SK-N-SH (cell line): ENCODE measurements at regions not wholly inside any gene's neighbourhood (a gene's known extent, or its start where the extent isn't known, plus 50 kb on each side); places are given as distances from the start of the nearest gene placed in this dataset.

Experiments used
- CTCF ChIA-PET: fragments of 300-600, 350-600 bp; formaldehyde crosslinking; extraction: SDS; loops from one replicate; lab custom pipeline; 2021; lab: Yijun Ruan, JAX
- POLR2A ChIA-PET: fragments of 350-600 bp; sonication (Branson Sonifier 250); formaldehyde crosslinking; extraction: SDS; loops from one replicate; lab custom pipeline; 2020; ENCODE audit warnings: antibody characterized with exemption, inconsistent platforms; lab: Yijun Ruan, JAX
- DNase-seq: peaks from one replicate; pipeline ENCODE4 v3.0.0; 2012
- H2AFZ ChIP-seq: fragments of 200-600 bp; sonication (generic); 2 replicates; pipeline ENCODE4 v1.8.1; 2016; ENCODE audit warnings: antibody characterized with exemption, mild to moderate bottlenecking, low read depth
- H3F3A ChIP-seq: fragments of 200-600 bp; sonication (generic); replicated peaks from 2 replicates; pipeline ENCODE3; 2016; ENCODE audit warnings: antibody characterized with exemption, mild to moderate bottlenecking; ENCODE audit not compliant: insufficient read depth
- H3K27ac ChIP-seq, 2 experiments: fragments of 200-500 bp in 1 of 2; fragments of 200-600 bp in 1 of 2; sonication (Bioruptor generic) in 1 of 2; sonication (generic), shearing (Covaris generic) in 1 of 2; 2 replicates each; pipeline versions ENCODE4 v1.5.1 to v1.6.1; 2014 to 2016; ENCODE audit warnings: low read depth in 2 of 2, inconsistent platforms in 1 of 2, low read length in 1 of 2, mild to moderate bottlenecking in 1 of 2, mixed read lengths in 1 of 2
- H3K27me3 ChIP-seq: fragments of 200-600 bp; sonication (generic), shearing (Covaris generic); 2 replicates; pipeline ENCODE4 v1.6.1; 2016; ENCODE audit warnings: mixed run types; ENCODE audit not compliant: insufficient read depth
- H3K36me3 ChIP-seq, 2 experiments: fragments of 200-500 bp in 1 of 2; fragments of 200-600 bp in 1 of 2; sonication (Bioruptor generic) in 1 of 2; sonication (generic) in 1 of 2; replicated peaks in 1 of 2; 2 replicates each; pipeline versions ENCODE3 to v1.5.1; 2014 to 2016; ENCODE audit warnings: low read length in 1 of 2, mild to moderate bottlenecking in 1 of 2; ENCODE audit not compliant: insufficient read depth in 2 of 2, control insufficient read depth in 1 of 2
- H3K4me1 ChIP-seq, 2 experiments: fragments of 200-500 bp in 1 of 2; fragments of 200-600 bp in 1 of 2; sonication (Bioruptor generic) in 1 of 2; sonication (generic), shearing (Covaris generic) in 1 of 2; 2 replicates each; pipeline versions ENCODE4 v1.5.1 to v1.6.1; 2014 to 2016; ENCODE audit warnings: low read depth in 1 of 2, low read length in 1 of 2, mixed run types in 1 of 2; ENCODE audit not compliant: insufficient read depth in 2 of 2, control insufficient read depth in 1 of 2
- H3K4me2 ChIP-seq: fragments of 200-600 bp; sonication (generic), shearing (Covaris generic); 2 replicates; pipeline ENCODE4 v1.6.1; 2017; ENCODE audit warnings: mixed run types
- H3K4me3 ChIP-seq, 2 experiments: fragments of 200-500 bp in 1 of 2; fragments of 200-600 bp in 1 of 2; sonication (Bioruptor generic) in 1 of 2; sonication (generic), shearing (Covaris generic) in 1 of 2; 2 replicates each; pipeline versions ENCODE4 v1.5.1 to v1.8.1; 2014 to 2016; ENCODE audit warnings: low read depth in 2 of 2, inconsistent platforms in 1 of 2, low read length in 1 of 2, mild to moderate bottlenecking in 1 of 2, mixed read lengths in 1 of 2, moderate library complexity in 1 of 2
- H3K79me2 ChIP-seq: fragments of 200-600 bp; sonication (generic); 2 replicates; pipeline ENCODE4 v1.8.1; 2017; ENCODE audit warnings: mild to moderate bottlenecking; ENCODE audit not compliant: insufficient read depth
- H3K9ac ChIP-seq: fragments of 200-600 bp; sonication (generic); 2 replicates; pipeline ENCODE4 v1.6.1; 2017; ENCODE audit warnings: mixed run types
- H3K9me2 ChIP-seq: fragments of 200-600 bp; sonication (generic); 2 replicates; pipeline ENCODE4 v1.6.1; 2017; ENCODE audit warnings: mixed run types
- H3K9me3 ChIP-seq: fragments of 200-600 bp; sonication (generic); 2 replicates; pipeline ENCODE4 v1.6.1; 2017; ENCODE audit warnings: mixed run types, mild to moderate bottlenecking, moderate library complexity
- H4K20me1 ChIP-seq: fragments of 200-600 bp; sonication (generic); 2 replicates; pipeline ENCODE4 v1.6.1; 2017; ENCODE audit warnings: mild to moderate bottlenecking, mixed run types; ENCODE audit not compliant: insufficient read depth
- CTCF ChIP-seq: fragments of 200-600 bp; sonication (generic); IDR thresholded peaks from 2 replicates; pipeline ENCODE4 v1.6.1; 2017; ENCODE audit warnings: antibody characterized with exemption, mild to moderate bottlenecking, moderate library complexity
- EZH2phosphoT487 ChIP-seq: fragments of 200-600 bp; sonication (generic); IDR thresholded peaks from 2 replicates; pipeline ENCODE4 v1.6.1; 2017; ENCODE audit warnings: low read depth, mixed run types, mild to moderate bottlenecking, antibody characterized with exemption, moderate library complexity, borderline replicate concordance
- GABPA ChIP-seq: IDR thresholded peaks from 2 replicates; pipeline ENCODE4 v1.4.0; 2012; ENCODE audit warnings: low read depth, mild to moderate bottlenecking
- GATA2 ChIP-seq: sonication (generic); formaldehyde crosslinking; IDR thresholded peaks from 2 replicates; pipeline ENCODE4 v1.5.0; 2020; ENCODE audit warnings: mild to moderate bottlenecking, missing genetic modification reagents
- MEF2A ChIP-seq: IDR thresholded peaks from 2 replicates; pipeline ENCODE4 v1.4.0; 2012; ENCODE audit warnings: low read depth, borderline replicate concordance
- MXI1 ChIP-seq: IDR thresholded peaks from 2 replicates; pipeline ENCODE4 v1.6.1; 2012; ENCODE audit warnings: mild to moderate bottlenecking, low read depth, low read length, improper control_type of control experiment
- NRF1 ChIP-seq: IDR thresholded peaks from 2 replicates; pipeline ENCODE4 v1.6.1; 2012; ENCODE audit warnings: low read depth, mild to moderate bottlenecking, low read length
- POLR2AphosphoS5 ChIP-seq: IDR thresholded peaks from 2 replicates; pipeline ENCODE4 v1.6.1; 2012; ENCODE audit warnings: low read depth, low read length
- RCOR1 ChIP-seq: fragments of 150-350 bp; IDR thresholded peaks from 2 replicates; pipeline ENCODE4 v1.6.1; 2017; ENCODE audit warnings: antibody characterized with exemption, low read length
- TAF1 ChIP-seq: IDR thresholded peaks from 2 replicates; pipeline ENCODE4 v1.6.1; 2012; ENCODE audit warnings: low read depth, mild to moderate bottlenecking, low read length, moderate library complexity, borderline replicate concordance
- TCF12 ChIP-seq: IDR thresholded peaks from 2 replicates; pipeline ENCODE4 v1.4.0; 2012
- WGBS: methylation state at CpG from one replicate; pipeline ENCODE4 v1.1.6; 2017; ENCODE audit warnings: low lambda C conversion rate; 5-methylcytosine and 5-hydroxymethylcytosine counted together
- TF ChIP-seq, protein P1 (sequence below): IDR thresholded peaks from 2 replicates; pipeline ENCODE4 v1.6.1; 2012; ENCODE audit warnings: mild to moderate bottlenecking, low read depth, low read length, moderate library complexity
- TF ChIP-seq, protein P2 (sequence below): fragments of 150-350 bp; IDR thresholded peaks from 2 replicates; pipeline ENCODE4 v1.6.1; 2016; ENCODE audit warnings: mild to moderate bottlenecking, low read depth, low read length
- TF ChIP-seq, protein P3 (sequence below): fragments of 150-350 bp; IDR thresholded peaks from 2 replicates; pipeline ENCODE4 v1.6.1; 2017; ENCODE audit warnings: antibody characterized with exemption, low read length, low read depth, borderline replicate concordance
- TF ChIP-seq, protein P4 (sequence below): IDR thresholded peaks from 2 replicates; pipeline ENCODE4 v1.4.0; 2012; ENCODE audit warnings: low read depth, borderline replicate concordance

DNA sequence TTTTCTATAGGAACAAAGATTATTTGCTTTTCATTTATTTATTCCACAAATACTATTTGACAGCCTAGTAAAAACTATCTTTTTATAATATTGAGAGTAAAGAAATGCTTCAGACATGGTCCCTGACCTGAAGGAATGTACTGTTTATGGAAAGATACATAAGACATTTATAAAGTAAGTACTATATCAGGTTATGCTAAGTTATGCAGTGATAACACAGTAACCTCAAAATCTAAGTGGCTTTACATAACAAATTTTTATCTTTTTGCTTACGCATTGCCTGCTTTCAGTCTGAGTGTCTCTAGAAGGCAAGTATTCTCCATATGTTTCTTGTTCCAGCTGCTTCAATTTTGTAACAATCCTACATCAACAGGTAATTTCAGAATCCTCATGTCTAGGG, 694.0 kb downstream of the SQOR start:
- Histone ChIP-seq H3K36me3 (no peaks in the 10 kb centered on the region), H3K9ac (no peak overlapping the region), H2AFZ (no peak overlapping the region), H3K4me3 (no peak overlapping the region), H3K4me2 (no peak overlapping the region), H3K79me2 (no peaks in the 10 kb centered on the region), H3K9me2 (no peaks in the 10 kb centered on the region), H3F3A (no peaks in the 10 kb centered on the region), H3K27me3 (no peaks in the 10 kb centered on the region), H3K4me1 (no peaks in the 10 kb centered on the region), H4K20me1 (no peaks in the 10 kb centered on the region), H3K9me3 (no peaks in the 10 kb centered on the region), H3K27ac (no peak overlapping the region)
- POLR2A ChIA-PET: no interaction called here
- no peak for DNase-seq
- WGBS: 100% methylated on average over 1 of the region's 1 CpG
- CTCF ChIA-PET: no interaction called here
- TF ChIP-seq, protein P1, sequence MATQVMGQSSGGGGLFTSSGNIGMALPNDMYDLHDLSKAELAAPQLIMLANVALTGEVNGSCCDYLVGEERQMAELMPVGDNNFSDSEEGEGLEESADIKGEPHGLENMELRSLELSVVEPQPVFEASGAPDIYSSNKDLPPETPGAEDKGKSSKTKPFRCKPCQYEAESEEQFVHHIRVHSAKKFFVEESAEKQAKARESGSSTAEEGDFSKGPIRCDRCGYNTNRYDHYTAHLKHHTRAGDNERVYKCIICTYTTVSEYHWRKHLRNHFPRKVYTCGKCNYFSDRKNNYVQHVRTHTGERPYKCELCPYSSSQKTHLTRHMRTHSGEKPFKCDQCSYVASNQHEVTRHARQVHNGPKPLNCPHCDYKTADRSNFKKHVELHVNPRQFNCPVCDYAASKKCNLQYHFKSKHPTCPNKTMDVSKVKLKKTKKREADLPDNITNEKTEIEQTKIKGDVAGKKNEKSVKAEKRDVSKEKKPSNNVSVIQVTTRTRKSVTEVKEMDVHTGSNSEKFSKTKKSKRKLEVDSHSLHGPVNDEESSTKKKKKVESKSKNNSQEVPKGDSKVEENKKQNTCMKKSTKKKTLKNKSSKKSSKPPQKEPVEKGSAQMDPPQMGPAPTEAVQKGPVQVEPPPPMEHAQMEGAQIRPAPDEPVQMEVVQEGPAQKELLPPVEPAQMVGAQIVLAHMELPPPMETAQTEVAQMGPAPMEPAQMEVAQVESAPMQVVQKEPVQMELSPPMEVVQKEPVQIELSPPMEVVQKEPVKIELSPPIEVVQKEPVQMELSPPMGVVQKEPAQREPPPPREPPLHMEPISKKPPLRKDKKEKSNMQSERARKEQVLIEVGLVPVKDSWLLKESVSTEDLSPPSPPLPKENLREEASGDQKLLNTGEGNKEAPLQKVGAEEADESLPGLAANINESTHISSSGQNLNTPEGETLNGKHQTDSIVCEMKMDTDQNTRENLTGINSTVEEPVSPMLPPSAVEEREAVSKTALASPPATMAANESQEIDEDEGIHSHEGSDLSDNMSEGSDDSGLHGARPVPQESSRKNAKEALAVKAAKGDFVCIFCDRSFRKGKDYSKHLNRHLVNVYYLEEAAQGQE: no peak
- TF ChIP-seq GABPA: no peak
- TF ChIP-seq GATA2: no peak
- TF ChIP-seq TAF1: no peak
- no peak for TF ChIP-seq MXI1
- TF ChIP-seq MEF2A: no peak

DNA sequence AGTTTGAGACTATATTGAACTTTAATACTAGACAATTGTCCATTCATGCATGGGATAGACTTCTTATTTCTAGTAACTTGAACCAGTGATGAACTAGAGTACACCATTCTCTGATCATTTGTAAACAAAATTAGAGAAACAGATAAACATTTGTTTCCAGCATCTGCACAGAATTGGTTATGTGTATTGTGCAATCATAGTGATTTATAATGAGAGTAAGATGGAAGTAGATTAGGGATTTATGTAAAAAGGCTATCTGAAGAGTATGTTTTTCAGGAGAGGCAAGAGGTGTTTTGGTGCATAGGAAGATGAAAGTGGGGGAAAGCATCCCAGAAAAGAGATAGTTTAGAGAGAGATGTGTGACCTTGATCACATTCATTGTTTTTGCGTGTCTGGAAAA, 695.0 kb downstream of the SQOR start:
- Histone ChIP-seq H2AFZ (no peak overlapping the region), H3K4me2 (no peak overlapping the region), H3K27ac (no peak overlapping the region), H3K9ac (no peak overlapping the region), H3F3A (no peaks in the 10 kb centered on the region), H3K9me3 (no peaks in the 10 kb centered on the region), H4K20me1 (no peaks in the 10 kb centered on the region), H3K79me2 (no peaks in the 10 kb centered on the region), H3K4me1 (no peaks in the 10 kb centered on the region), H3K4me3 (no peak overlapping the region), H3K27me3 (no peaks in the 10 kb centered on the region), H3K36me3 (no peaks in the 10 kb centered on the region), H3K9me2 (no peaks in the 10 kb centered on the region)
- TF ChIP-seq TCF12: no peak
- TF ChIP-seq EZH2phosphoT487: no peak
- no peak for TF ChIP-seq MEF2A
- TF ChIP-seq, protein P2, sequence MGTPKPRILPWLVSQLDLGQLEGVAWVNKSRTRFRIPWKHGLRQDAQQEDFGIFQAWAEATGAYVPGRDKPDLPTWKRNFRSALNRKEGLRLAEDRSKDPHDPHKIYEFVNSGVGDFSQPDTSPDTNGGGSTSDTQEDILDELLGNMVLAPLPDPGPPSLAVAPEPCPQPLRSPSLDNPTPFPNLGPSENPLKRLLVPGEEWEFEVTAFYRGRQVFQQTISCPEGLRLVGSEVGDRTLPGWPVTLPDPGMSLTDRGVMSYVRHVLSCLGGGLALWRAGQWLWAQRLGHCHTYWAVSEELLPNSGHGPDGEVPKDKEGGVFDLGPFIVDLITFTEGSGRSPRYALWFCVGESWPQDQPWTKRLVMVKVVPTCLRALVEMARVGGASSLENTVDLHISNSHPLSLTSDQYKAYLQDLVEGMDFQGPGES: no peak
- TF ChIP-seq, protein P3, sequence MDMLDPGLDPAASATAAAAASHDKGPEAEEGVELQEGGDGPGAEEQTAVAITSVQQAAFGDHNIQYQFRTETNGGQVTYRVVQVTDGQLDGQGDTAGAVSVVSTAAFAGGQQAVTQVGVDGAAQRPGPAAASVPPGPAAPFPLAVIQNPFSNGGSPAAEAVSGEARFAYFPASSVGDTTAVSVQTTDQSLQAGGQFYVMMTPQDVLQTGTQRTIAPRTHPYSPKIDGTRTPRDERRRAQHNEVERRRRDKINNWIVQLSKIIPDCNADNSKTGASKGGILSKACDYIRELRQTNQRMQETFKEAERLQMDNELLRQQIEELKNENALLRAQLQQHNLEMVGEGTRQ: no peak
- TF ChIP-seq, protein P4, sequence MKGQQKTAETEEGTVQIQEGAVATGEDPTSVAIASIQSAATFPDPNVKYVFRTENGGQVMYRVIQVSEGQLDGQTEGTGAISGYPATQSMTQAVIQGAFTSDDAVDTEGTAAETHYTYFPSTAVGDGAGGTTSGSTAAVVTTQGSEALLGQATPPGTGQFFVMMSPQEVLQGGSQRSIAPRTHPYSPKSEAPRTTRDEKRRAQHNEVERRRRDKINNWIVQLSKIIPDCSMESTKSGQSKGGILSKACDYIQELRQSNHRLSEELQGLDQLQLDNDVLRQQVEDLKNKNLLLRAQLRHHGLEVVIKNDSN: no peak
- no peak for TF ChIP-seq TAF1
- TF ChIP-seq POLR2AphosphoS5: no peak
- no peak for TF ChIP-seq RCOR1
- TF ChIP-seq CTCF: no peak
- no peak for TF ChIP-seq NRF1
- WGBS: 46% methylated on average over 1 of the region's 1 CpG
- ChIA-PET POLR2A (no interaction called here), CTCF (no interaction called here)
- no peak for DNase-seq
